OCI-LY3 (cell line): ENCODE measurements at regions not wholly inside any gene's neighbourhood (a gene's known extent, or its start where the extent isn't known, plus 50 kb on each side); places are given as distances from the start of the nearest gene placed in this dataset.
"Not testable (repeated sequence)": the region's sequence is repeated elsewhere in the genome, so short reads cannot be mapped to it uniquely, and the experiment has no call there.

Experiments used
- EZH2phosphoT487 ChIP-seq: fragments of 200-600 bp; shearing (Covaris generic); IDR thresholded peaks from 2 replicates; pipeline ENCODE4 v1.6.1; 2018; ENCODE audit warnings: antibody characterized with exemption, mixed run types, low read depth
- TF ChIP-seq, protein P1 (sequence below): fragments of 200-600, 300-600 bp; sonication (generic); IDR thresholded peaks from 2 replicates; pipeline ENCODE4 v1.5.1; 2014; ENCODE audit warnings: antibody characterized with exemption, low read length, low read depth

DNA sequence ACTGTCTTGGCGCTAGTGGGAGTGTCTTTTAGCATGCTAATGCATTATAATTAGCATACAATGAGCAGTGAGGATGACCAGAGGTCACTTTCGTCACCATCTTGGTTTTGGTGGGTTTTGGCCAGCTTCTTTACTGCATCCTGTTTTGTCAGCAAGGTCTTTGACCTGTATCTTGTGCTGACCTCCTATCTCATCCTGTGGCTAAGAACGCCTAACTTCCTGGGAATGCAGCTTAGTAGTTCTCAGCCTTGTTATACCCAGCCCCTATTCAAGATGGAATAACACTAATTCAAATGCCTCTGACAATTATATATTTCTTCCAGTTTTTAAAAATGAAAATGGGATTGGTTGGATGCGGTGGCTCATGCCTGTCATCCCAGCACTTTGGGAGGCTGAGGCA is 92.0 kb upstream of the TMTC4 start:
- TF ChIP-seq, protein P1, sequence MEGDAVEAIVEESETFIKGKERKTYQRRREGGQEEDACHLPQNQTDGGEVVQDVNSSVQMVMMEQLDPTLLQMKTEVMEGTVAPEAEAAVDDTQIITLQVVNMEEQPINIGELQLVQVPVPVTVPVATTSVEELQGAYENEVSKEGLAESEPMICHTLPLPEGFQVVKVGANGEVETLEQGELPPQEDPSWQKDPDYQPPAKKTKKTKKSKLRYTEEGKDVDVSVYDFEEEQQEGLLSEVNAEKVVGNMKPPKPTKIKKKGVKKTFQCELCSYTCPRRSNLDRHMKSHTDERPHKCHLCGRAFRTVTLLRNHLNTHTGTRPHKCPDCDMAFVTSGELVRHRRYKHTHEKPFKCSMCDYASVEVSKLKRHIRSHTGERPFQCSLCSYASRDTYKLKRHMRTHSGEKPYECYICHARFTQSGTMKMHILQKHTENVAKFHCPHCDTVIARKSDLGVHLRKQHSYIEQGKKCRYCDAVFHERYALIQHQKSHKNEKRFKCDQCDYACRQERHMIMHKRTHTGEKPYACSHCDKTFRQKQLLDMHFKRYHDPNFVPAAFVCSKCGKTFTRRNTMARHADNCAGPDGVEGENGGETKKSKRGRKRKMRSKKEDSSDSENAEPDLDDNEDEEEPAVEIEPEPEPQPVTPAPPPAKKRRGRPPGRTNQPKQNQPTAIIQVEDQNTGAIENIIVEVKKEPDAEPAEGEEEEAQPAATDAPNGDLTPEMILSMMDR: not testable (repeated sequence)
- not testable (repeated sequence) for TF ChIP-seq EZH2phosphoT487
